ENCODE measurements at regions not wholly inside any gene's neighbourhood (a gene's known extent, or its start where the extent isn't known, plus 50 kb on each side); places are given as distances from the start of the nearest gene placed in this dataset.

GRCh38 chr4:83723609-83724008 lies 187.7 kb downstream of the GPAT3 start:
- no peak overlapping the region for H3K9ac ChIP-seq (ENCODE audit: low read depth, low read length)
- H3K27ac ChIP-seq (ENCODE audit: low read depth, low read length), result no peak overlapping the region
- H3K27me3 ChIP-seq (ENCODE audit: control insufficient read depth, insufficient read depth, low read length), result no peaks in the 10 kb centered on the region
- H3K9me3 ChIP-seq (ENCODE audit: control insufficient read depth, insufficient read depth, low read length), result no peaks in the 10 kb centered on the region
- no peaks in the 10 kb centered on the region for H3K36me3 ChIP-seq (ENCODE audit: control insufficient read depth, insufficient read depth, low read length)
- no peaks in the 10 kb centered on the region for H3K4me1 ChIP-seq (ENCODE audit: control insufficient read depth, insufficient read depth, low read length)
- no peak overlapping the region for H3K4me3 ChIP-seq (ENCODE audit: low read depth, low read length)

- no peak overlapping the region for H3K4me3 ChIP-seq (ENCODE audit: low read depth, low read length)
- H3K27ac ChIP-seq (ENCODE audit: low read depth, low read length), result no peak overlapping the region
- no peaks in the 10 kb centered on the region for H3K36me3 ChIP-seq (ENCODE audit: control insufficient read depth, insufficient read depth, low read length)
- H3K27me3 ChIP-seq (ENCODE audit: control insufficient read depth, insufficient read depth, low read length), result no peaks in the 10 kb centered on the region
- no peaks in the 10 kb centered on the region for H3K9me3 ChIP-seq (ENCODE audit: control insufficient read depth, insufficient read depth, low read length)
- no peak overlapping the region for H3K9ac ChIP-seq (ENCODE audit: low read depth, low read length)
- no peaks in the 10 kb centered on the region for H3K4me1 ChIP-seq (ENCODE audit: control insufficient read depth, insufficient read depth, low read length)
Observed at GRCh38 chr4:83722730-83723269, 186.9 kb downstream of the GPAT3 start.

- Histone ChIP-seq H3K27ac (ENCODE audit: low read depth, low read length) (no peak overlapping the region), H3K27me3 (ENCODE audit: control insufficient read depth, insufficient read depth, low read length) (no peaks in the 10 kb centered on the region), H3K9me3 (ENCODE audit: control insufficient read depth, insufficient read depth, low read length) (no peaks in the 10 kb centered on the region), H3K4me3 (ENCODE audit: low read depth, low read length) (no peak overlapping the region), H3K4me1 (ENCODE audit: control insufficient read depth, insufficient read depth, low read length) (peaks cover 16% of the 10 kb centered on the region), H3K36me3 (ENCODE audit: control insufficient read depth, insufficient read depth, low read length) (no peaks in the 10 kb centered on the region), H3K9ac (ENCODE audit: low read depth, low read length) (no peak overlapping the region)
Observed at GRCh38 chr4:83716874-83717273, 181.0 kb downstream of the GPAT3 start.

DNA sequence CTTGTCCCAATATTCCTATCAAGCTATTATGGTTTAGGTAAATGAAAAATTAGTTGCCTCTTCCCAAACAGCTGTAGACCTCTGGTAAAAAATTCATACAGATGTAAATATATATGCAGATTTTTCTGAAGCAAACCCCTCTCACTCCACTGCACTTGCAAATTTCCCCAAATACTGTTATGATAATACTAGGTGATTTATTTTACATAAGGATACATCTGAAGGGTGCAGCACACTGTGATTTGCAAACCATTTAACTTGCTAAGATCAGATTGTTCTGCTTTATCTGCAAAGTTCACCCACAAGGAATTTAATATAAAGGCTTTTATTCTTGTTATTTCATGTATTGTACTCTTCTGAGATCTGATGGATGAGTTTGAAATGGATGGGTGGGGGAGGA lies 177.0 kb downstream of the GPAT3 start:
- no peak overlapping the region for H3K27ac ChIP-seq (ENCODE audit: low read depth, low read length)
- H3K27me3 ChIP-seq (ENCODE audit: control insufficient read depth, insufficient read depth, low read length), result no peaks in the 10 kb centered on the region
- H3K4me1 ChIP-seq (ENCODE audit: control insufficient read depth, insufficient read depth, low read length), result peaks cover 31% of the 10 kb centered on the region
- H3K4me3 ChIP-seq (ENCODE audit: low read depth, low read length), result no peak overlapping the region
- H3K9me3 ChIP-seq (ENCODE audit: control insufficient read depth, insufficient read depth, low read length), result no peaks in the 10 kb centered on the region
- no peak overlapping the region for H3K9ac ChIP-seq (ENCODE audit: low read depth, low read length)
- no peaks in the 10 kb centered on the region for H3K36me3 ChIP-seq (ENCODE audit: control insufficient read depth, insufficient read depth, low read length)

DNA sequence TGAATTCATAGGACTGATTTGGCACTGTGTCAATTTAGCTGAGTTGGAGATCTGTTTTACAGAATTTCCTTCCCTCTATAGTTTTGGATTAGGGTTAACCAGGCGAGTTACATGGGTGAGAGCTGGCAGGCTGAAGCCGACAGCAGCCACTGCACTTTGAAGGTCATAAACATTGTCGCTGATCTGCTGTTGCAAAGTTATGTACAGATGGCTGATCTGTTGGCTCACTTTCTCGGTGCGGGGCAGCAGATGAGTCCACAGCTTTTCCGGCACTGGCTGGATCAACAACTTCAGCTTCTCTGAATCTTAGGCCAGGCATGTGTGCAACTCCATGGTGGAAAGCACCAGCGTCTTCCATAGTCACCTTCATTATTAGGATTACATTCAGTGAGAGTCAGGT lies 173.7 kb downstream of the GPAT3 start:
- no peaks in the 10 kb centered on the region for H3K36me3 ChIP-seq (ENCODE audit: control insufficient read depth, insufficient read depth, low read length)
- no peak overlapping the region for H3K27ac ChIP-seq (ENCODE audit: low read depth, low read length)
- H3K27me3 ChIP-seq (ENCODE audit: control insufficient read depth, insufficient read depth, low read length), result no peaks in the 10 kb centered on the region
- H3K9me3 ChIP-seq (ENCODE audit: control insufficient read depth, insufficient read depth, low read length), result no peaks in the 10 kb centered on the region
- H3K4me3 ChIP-seq (ENCODE audit: low read depth, low read length), result no peak overlapping the region
- H3K4me1 ChIP-seq (ENCODE audit: control insufficient read depth, insufficient read depth, low read length), result peaks cover 37% of the 10 kb centered on the region
- H3K9ac ChIP-seq (ENCODE audit: low read depth, low read length), result no peak overlapping the region

GRCh38 chr4:83708500-83709175 lies 172.7 kb downstream of the GPAT3 start:
- H3K9me3 ChIP-seq (ENCODE audit: control insufficient read depth, insufficient read depth, low read length), result no peaks in the 10 kb centered on the region
- H3K36me3 ChIP-seq (ENCODE audit: control insufficient read depth, insufficient read depth, low read length), result no peaks in the 10 kb centered on the region
- peaks cover 33% of the 10 kb centered on the region for H3K4me1 ChIP-seq (ENCODE audit: control insufficient read depth, insufficient read depth, low read length)
- H3K27me3 ChIP-seq (ENCODE audit: control insufficient read depth, insufficient read depth, low read length), result no peaks in the 10 kb centered on the region
- H3K9ac ChIP-seq (ENCODE audit: low read depth, low read length), result no peak overlapping the region
- H3K4me3 ChIP-seq (ENCODE audit: low read depth, low read length), result 0 out of 2 replicates have a peak overlapping the region, but pooled peaks have one; percentile 10
- H3K27ac ChIP-seq (ENCODE audit: low read depth, low read length), result peak overlapping the region; percentile 11

- Histone ChIP-seq H3K9ac (ENCODE audit: low read depth, low read length) (no peak overlapping the region), H3K27me3 (ENCODE audit: control insufficient read depth, insufficient read depth, low read length) (no peaks in the 10 kb centered on the region), H3K27ac (ENCODE audit: low read depth, low read length) (no peak overlapping the region), H3K4me3 (ENCODE audit: low read depth, low read length) (no peak overlapping the region), H3K9me3 (ENCODE audit: control insufficient read depth, insufficient read depth, low read length) (peaks cover 4% of the 10 kb centered on the region; the same call in 1 of the 2 replicates), H3K4me1 (ENCODE audit: control insufficient read depth, insufficient read depth, low read length) (peaks cover 20% of the 10 kb centered on the region), H3K36me3 (ENCODE audit: control insufficient read depth, insufficient read depth, low read length) (no peaks in the 10 kb centered on the region)
Observed at GRCh38 chr4:83704786-83705185, 168.9 kb downstream of the GPAT3 start.

DNA sequence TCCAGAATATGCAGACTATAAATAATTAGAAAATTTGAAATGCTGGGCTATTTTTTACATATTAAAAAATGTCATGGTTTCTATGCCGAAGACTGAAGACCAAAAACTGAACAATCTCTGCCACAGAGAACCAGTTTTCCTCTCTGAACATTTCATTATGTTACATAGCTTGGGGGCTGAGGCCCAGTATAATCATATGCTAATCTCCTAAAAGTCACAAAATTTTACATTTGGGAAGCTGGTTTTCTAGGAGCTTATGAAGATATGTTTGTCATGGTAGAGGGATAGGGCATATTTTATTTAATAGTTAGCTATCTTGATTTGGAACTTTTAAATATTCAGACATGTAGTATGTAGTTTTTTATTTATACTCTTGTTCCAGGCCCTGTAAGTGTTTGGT lies 167.8 kb downstream of the GPAT3 start:
- Histone ChIP-seq H3K27me3 (ENCODE audit: control insufficient read depth, insufficient read depth, low read length) (no peaks in the 10 kb centered on the region), H3K9ac (ENCODE audit: low read depth, low read length) (no peak overlapping the region), H3K27ac (ENCODE audit: low read depth, low read length) (no peak overlapping the region), H3K9me3 (ENCODE audit: control insufficient read depth, insufficient read depth, low read length) (peaks cover 4% of the 10 kb centered on the region; the same call in 1 of the 2 replicates), H3K36me3 (ENCODE audit: control insufficient read depth, insufficient read depth, low read length) (no peaks in the 10 kb centered on the region), H3K4me3 (ENCODE audit: low read depth, low read length) (no peak overlapping the region), H3K4me1 (ENCODE audit: control insufficient read depth, insufficient read depth, low read length) (peaks cover 15% of the 10 kb centered on the region)

DNA sequence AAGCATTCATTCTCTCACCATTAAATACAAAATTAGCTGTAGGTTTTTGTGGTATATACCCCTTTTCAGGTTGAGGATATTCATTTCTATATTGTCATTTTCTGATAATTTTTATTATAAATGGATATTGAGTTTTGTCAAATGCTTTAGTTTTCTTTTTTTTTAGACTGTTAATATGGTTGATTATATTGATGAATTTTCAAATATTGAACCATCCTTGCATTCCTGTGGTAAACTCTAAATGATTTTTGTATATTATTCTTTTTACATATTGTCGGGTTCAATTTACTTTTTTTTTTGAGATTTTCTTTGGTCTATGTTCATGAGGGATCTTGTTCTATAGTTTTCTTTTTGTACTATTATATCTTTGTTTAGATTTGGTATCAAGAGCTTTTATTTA lies 165.1 kb downstream of the GPAT3 start:
- Histone ChIP-seq H3K27ac (ENCODE audit: low read depth, low read length) (no peak overlapping the region), H3K9me3 (ENCODE audit: control insufficient read depth, insufficient read depth, low read length) (peaks cover 4% of the 10 kb centered on the region; the same call in 1 of the 2 replicates), H3K36me3 (ENCODE audit: control insufficient read depth, insufficient read depth, low read length) (no peaks in the 10 kb centered on the region), H3K9ac (ENCODE audit: low read depth, low read length) (no peak overlapping the region), H3K4me1 (ENCODE audit: control insufficient read depth, insufficient read depth, low read length) (no peaks in the 10 kb centered on the region), H3K27me3 (ENCODE audit: control insufficient read depth, insufficient read depth, low read length) (no peaks in the 10 kb centered on the region), H3K4me3 (ENCODE audit: low read depth, low read length) (no peak overlapping the region)

DNA sequence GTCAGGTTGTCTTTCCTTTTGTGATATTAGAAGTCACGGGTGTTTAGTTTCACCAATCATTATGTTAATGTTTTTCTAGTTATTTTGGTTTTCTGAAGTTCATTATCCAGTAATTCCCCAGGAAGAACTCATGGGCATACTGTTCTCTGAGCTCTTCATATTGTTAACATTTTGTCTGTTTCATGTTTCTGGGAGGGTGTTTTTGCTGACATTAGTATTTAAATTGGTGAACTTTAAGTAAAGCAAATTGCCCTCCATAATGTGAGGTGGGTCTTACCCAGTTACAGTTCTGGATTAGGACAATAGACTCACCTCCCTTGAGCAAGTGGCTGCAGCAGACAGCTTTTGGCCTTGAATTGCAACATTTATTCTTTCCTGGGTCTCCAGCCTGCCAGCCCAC lies 163.4 kb downstream of the GPAT3 start:
- no peaks in the 10 kb centered on the region for H3K4me1 ChIP-seq (ENCODE audit: control insufficient read depth, insufficient read depth, low read length)
- no peaks in the 10 kb centered on the region for H3K27me3 ChIP-seq (ENCODE audit: control insufficient read depth, insufficient read depth, low read length)

GRCh38 chr4:83692028-83692427 lies 156.1 kb downstream of the GPAT3 start:
- no peak overlapping the region for H3K4me3 ChIP-seq (ENCODE audit: low read depth, low read length)
- no peaks in the 10 kb centered on the region for H3K9me3 ChIP-seq (ENCODE audit: control insufficient read depth, insufficient read depth, low read length)
- H3K4me1 ChIP-seq (ENCODE audit: control insufficient read depth, insufficient read depth, low read length), result no peaks in the 10 kb centered on the region
- H3K27me3 ChIP-seq (ENCODE audit: control insufficient read depth, insufficient read depth, low read length), result no peaks in the 10 kb centered on the region
- no peak overlapping the region for H3K9ac ChIP-seq (ENCODE audit: low read depth, low read length)
- no peaks in the 10 kb centered on the region for H3K36me3 ChIP-seq (ENCODE audit: control insufficient read depth, insufficient read depth, low read length)
- H3K27ac ChIP-seq (ENCODE audit: low read depth, low read length), result no peak overlapping the region

More for the DNA sequence above, 163.4 kb downstream of the GPAT3 start:
- Histone ChIP-seq H3K9ac (ENCODE audit: low read depth, low read length) (no peak overlapping the region), H3K9me3 (ENCODE audit: control insufficient read depth, insufficient read depth, low read length) (peaks cover 4% of the 10 kb centered on the region; the same call in 1 of the 2 replicates), H3K4me3 (ENCODE audit: low read depth, low read length) (no peak overlapping the region), H3K27ac (ENCODE audit: low read depth, low read length) (no peak overlapping the region), H3K36me3 (ENCODE audit: control insufficient read depth, insufficient read depth, low read length) (no peaks in the 10 kb centered on the region)
